HEK293T (cell line): ENCODE measurements at regions not wholly inside any gene's neighbourhood (a gene's known extent, or its start where the extent isn't known, plus 50 kb on each side); places are given as distances from the start of the nearest gene placed in this dataset.

Experiments used
- CTCF ChIA-PET: fragments of 350-600 bp; formaldehyde crosslinking; extraction: SDS; loops from one replicate; lab custom pipeline; 2021; ENCODE audit warnings: antibody characterized with exemption, inconsistent platforms; lab: Yijun Ruan, JAX
- POLR2A ChIA-PET: fragments of 350-600 bp; formaldehyde crosslinking; extraction: SDS; loops from one replicate; lab custom pipeline; 2020; ENCODE audit warnings: antibody characterized with exemption, inconsistent platforms; lab: Yijun Ruan, JAX
- DNase-seq: peaks from one replicate; pipeline ENCODE4 v3.0.0; 2012; ENCODE audit warnings: mixed read lengths; ENCODE audit errors: extremely low spot score
- ARNT ChIP-seq: fragments of 450-650 bp; IDR thresholded peaks from 2 replicates; pipeline ENCODE4 v1.6.1; 2017; ENCODE audit warnings: mild to moderate bottlenecking
- BHLHE40 ChIP-seq: fragments of 450-650 bp; IDR thresholded peaks from 2 replicates; pipeline ENCODE4 v1.6.1; 2016; ENCODE audit warnings: mild to moderate bottlenecking, moderate library complexity, borderline replicate concordance
- CTBP1 ChIP-seq: fragments of 450-650 bp; IDR thresholded peaks from 2 replicates; pipeline ENCODE4 v1.6.1; 2016; ENCODE audit warnings: borderline replicate concordance
- ELF4 ChIP-seq: fragments of 450-650 bp; IDR thresholded peaks from 2 replicates; pipeline ENCODE4 v1.6.1; 2017; ENCODE audit warnings: antibody characterized with exemption
- FOXA1 ChIP-seq: fragments of 450-650 bp; IDR thresholded peaks from 2 replicates; pipeline ENCODE4 v1.6.1; 2016; ENCODE audit warnings: mild to moderate bottlenecking
- FOXK2 ChIP-seq: fragments of 450-650 bp; IDR thresholded peaks from 2 replicates; pipeline ENCODE4 v1.6.1; 2016; ENCODE audit warnings: mild to moderate bottlenecking
- FOXM1 ChIP-seq: fragments of 450-650 bp; IDR thresholded peaks from 2 replicates; pipeline ENCODE4 v1.6.1; 2017; ENCODE audit warnings: mild to moderate bottlenecking, borderline replicate concordance
- HDGF ChIP-seq: fragments of 450-650 bp; IDR thresholded peaks from 2 replicates; pipeline ENCODE4 v1.6.1; 2017; ENCODE audit warnings: antibody characterized with exemption, borderline replicate concordance
- L3MBTL2 ChIP-seq: fragments of 450-650 bp; conservative IDR thresholded peaks from 2 replicates; pipeline ENCODE4 v1.6.1; 2016; ENCODE audit warnings: mild to moderate bottlenecking
- LEF1 ChIP-seq: fragments of 450-650 bp; IDR thresholded peaks from 2 replicates; pipeline ENCODE4 v1.6.1; 2017; ENCODE audit warnings: mild to moderate bottlenecking, borderline replicate concordance
- NFRKB ChIP-seq: fragments of 450-650 bp; IDR thresholded peaks from 2 replicates; pipeline ENCODE4 v1.6.1; 2016; ENCODE audit warnings: mild to moderate bottlenecking, moderate library complexity
- SP1 ChIP-seq: fragments of 450-650 bp; IDR thresholded peaks from 2 replicates; pipeline ENCODE4 v1.6.1; 2017
- SUZ12 ChIP-seq: fragments of 450-650 bp; IDR thresholded peaks from 2 replicates; pipeline ENCODE4 v1.6.1; 2016; ENCODE audit warnings: mild to moderate bottlenecking
- TARDBP ChIP-seq: fragments of 450-650 bp; IDR thresholded peaks from 2 replicates; pipeline ENCODE4 v1.6.1; 2016
- ZNF384 ChIP-seq: fragments of 450-650 bp; IDR thresholded peaks from 2 replicates; pipeline ENCODE4 v1.6.1; 2016
- TF ChIP-seq, protein P1 (sequence below): fragments of 450-650 bp; IDR thresholded peaks from 2 replicates; pipeline ENCODE4 v1.6.1; 2016

DNA sequence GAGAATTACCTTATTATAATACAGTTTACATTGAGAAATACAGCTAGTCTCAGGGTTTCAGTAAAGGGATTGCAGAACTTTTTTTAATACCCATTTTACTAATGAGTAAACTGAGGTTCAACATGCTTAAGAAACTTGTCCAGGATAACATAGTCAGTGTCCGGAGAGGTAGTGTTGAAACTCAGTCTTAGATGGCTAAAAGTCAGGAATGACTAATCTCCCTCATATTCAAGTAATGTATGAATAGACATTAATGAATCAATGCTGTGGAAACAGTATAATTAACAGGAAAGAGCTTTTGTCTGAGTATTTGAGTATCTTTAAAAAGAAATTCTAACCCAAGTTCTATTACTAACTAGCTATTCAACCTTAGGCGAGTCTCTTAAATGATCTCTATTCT, 397.6 kb downstream of the PLA2G4A start:
- ChIA-PET POLR2A (no interaction called here), CTCF (no interaction called here)
- no peak for TF ChIP-seq FOXM1
- TF ChIP-seq FOXA1: no peak
- no peak for TF ChIP-seq TARDBP
- TF ChIP-seq FOXK2: no peak
- no peak for DNase-seq

DNA sequence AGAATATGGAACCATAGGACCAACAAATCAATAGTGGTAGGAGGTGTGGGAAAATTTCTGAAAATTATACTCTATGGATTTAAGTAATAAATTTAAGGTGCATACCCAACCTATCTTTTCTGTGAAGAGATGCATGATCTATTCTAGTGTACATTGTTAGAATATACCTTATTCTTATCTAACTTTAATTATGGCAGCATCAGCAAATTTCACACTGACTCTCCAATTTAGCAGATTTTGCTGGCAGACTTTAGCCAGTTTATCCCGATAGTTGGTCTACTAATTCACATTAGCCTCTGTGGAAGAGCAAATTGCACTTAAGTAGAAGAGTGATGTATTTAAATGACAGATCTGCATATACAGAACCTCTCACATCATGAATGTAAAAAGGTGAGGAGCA, 400.0 kb downstream of the PLA2G4A start:
- ChIA-PET POLR2A (no interaction called here), CTCF (no interaction called here)
- no peak for DNase-seq
- no peak for TF ChIP-seq NFRKB
- no peak for TF ChIP-seq BHLHE40
- no peak for TF ChIP-seq FOXM1
- no peak for TF ChIP-seq SUZ12
- TF ChIP-seq ELF4: no peak
- no peak for TF ChIP-seq L3MBTL2
- no peak for TF ChIP-seq CTBP1
- TF ChIP-seq SP1: no peak
- no peak for TF ChIP-seq LEF1
- TF ChIP-seq HDGF: no peak
- TF ChIP-seq ARNT: no peak
- TF ChIP-seq FOXA1: no peak

DNA sequence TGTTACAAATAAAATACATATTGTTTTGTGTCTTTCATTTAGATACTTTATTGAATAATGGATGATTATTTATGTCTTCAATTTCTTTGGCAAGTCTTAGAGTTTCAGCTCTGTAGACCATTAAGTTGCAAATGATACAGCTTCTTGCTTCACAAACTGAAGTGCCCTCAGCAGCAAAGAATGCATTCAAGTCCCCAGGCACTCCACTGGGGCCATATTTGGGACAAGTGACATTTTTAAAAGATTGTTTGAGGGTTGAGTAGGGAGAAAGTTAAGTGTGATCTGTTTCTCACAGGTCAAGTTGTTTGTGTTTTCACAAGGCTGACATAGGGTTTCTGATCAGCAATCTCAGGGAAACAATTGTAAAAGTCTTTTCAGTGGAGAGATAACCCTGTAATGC, 400.7 kb downstream of the PLA2G4A start:
- POLR2A ChIA-PET: no interaction called here
- CTCF ChIA-PET: no interaction called here
- DNase-seq: no peak
- no peak for TF ChIP-seq LEF1
- no peak for TF ChIP-seq ELF4
- no peak for TF ChIP-seq ARNT
- TF ChIP-seq SUZ12: no peak
- no peak for TF ChIP-seq ZNF384
- no peak for TF ChIP-seq SP1
- TF ChIP-seq FOXK2: no peak
- no peak for TF ChIP-seq NFRKB
- no peak for TF ChIP-seq FOXM1
- TF ChIP-seq CTBP1: no peak
- TF ChIP-seq BHLHE40: no peak
- no peak for TF ChIP-seq TARDBP
- TF ChIP-seq FOXA1: no peak
- TF ChIP-seq HDGF: no peak
- TF ChIP-seq, protein P1, sequence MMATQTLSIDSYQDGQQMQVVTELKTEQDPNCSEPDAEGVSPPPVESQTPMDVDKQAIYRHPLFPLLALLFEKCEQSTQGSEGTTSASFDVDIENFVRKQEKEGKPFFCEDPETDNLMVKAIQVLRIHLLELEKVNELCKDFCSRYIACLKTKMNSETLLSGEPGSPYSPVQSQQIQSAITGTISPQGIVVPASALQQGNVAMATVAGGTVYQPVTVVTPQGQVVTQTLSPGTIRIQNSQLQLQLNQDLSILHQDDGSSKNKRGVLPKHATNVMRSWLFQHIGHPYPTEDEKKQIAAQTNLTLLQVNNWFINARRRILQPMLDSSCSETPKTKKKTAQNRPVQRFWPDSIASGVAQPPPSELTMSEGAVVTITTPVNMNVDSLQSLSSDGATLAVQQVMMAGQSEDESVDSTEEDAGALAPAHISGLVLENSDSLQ: no peak

DNA sequence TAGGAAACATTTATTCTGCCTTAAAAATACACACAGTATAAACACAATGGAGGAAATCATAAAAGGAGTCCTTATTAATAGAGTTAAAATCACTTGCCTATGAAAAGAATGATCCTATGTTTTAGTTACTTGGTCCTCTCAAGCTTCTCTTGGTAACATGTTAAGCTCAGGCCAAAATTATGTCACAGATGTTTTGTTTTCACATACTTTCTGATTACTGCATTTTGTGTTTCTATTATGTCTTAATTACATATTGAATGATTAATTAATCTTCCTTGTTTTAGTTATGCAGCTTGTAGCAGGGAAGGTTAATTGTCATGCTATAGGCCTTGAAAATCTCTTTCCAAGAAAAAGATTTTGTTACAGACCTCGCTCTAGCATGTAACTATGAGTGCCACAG, 406.0 kb downstream of the PLA2G4A start:
- no peak for TF ChIP-seq LEF1
- ChIA-PET POLR2A (no interaction called here), CTCF (no interaction called here)
- DNase-seq: no peak

DNA sequence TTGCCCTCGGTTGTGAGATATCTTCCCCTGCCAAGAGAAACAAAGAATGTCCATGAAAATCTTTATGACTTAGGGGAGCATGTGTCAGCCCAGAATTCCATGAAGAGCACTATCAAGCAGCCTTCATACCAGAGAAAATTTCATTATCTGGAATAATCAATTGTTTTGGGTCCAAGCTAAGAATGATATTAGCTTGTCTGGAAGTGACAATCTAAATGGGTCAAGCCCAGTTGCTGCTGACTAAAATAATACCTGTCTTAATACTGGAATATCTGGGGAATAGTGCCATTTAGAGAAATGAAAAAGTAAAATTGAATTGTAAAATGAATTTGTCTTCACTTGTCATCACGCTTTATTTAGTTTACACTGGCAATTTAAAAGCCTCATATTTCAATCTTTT, 407.4 kb downstream of the PLA2G4A start:
- no peak for DNase-seq
- ChIA-PET POLR2A (no interaction called here), CTCF (no interaction called here)
- TF ChIP-seq ELF4: no peak
- no peak for TF ChIP-seq FOXK2
- TF ChIP-seq TARDBP: no peak
- no peak for TF ChIP-seq ZNF384
- no peak for TF ChIP-seq ARNT
- no peak for TF ChIP-seq CTBP1
- TF ChIP-seq L3MBTL2: no peak
- TF ChIP-seq SP1: no peak
- TF ChIP-seq LEF1: no peak
- no peak for TF ChIP-seq FOXM1
- no peak for TF ChIP-seq FOXA1
- no peak for TF ChIP-seq HDGF
- TF ChIP-seq, protein P1: no peak
- TF ChIP-seq NFRKB: no peak
- no peak for TF ChIP-seq BHLHE40
- no peak for TF ChIP-seq SUZ12

DNA sequence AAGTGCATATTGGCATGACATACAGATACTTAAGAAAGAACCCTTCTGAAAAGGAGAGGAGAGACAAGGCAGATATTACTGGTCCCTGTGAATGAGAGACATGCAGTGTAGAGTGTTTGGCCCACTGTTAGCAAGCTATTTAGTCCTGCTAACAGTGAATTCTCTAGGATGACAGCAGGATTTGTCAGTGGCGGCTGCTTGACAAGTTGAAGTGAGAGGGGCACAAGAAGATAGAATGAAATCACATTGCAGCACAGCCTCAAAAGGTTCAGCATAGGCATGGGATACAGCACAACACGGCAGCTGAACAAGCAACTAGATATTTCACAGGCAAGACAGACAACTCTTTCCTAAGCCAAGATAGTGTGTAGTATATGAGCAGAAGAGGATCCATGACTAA, 407.9 kb downstream of the PLA2G4A start:
- ChIA-PET CTCF (no interaction called here), POLR2A (no interaction called here)
- DNase-seq: no peak
- TF ChIP-seq LEF1 (no peak), SUZ12 (no peak), SP1 (no peak), ELF4 (no peak), CTBP1 (no peak), L3MBTL2 (no peak), FOXA1 (no peak), BHLHE40 (no peak), TARDBP (no peak)

DNA sequence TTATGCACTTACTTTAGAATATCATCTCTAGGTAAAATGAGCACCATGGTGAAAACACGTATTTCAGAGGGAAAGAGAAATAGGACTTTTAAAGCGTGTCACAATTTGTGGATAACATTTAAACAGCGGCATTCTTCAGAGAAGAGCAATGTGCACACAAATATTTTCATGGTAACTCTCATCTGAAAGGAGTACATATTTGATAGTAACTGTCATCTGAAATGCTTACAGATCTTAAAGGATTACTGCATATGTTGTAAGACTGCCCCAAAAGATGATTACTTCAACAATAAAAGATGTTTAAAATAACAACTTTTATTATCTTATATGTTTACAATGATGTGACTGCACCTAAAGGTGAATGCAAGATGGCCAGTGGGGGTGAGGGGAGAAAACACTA, 408.8 kb downstream of the PLA2G4A start:
- POLR2A ChIA-PET: no interaction called here

More for the DNA sequence above, 408.8 kb downstream of the PLA2G4A start:
- no peak for TF ChIP-seq L3MBTL2
- TF ChIP-seq LEF1: no peak
- TF ChIP-seq ARNT: no peak
- no peak for TF ChIP-seq SUZ12
- TF ChIP-seq NFRKB: no peak
- TF ChIP-seq CTBP1: no peak
- no peak for TF ChIP-seq FOXM1
- no peak for TF ChIP-seq SP1
- TF ChIP-seq, protein P1: no peak
- TF ChIP-seq HDGF: no peak
- no peak for TF ChIP-seq ELF4
- TF ChIP-seq TARDBP: no peak
- TF ChIP-seq BHLHE40: no peak
- TF ChIP-seq FOXA1: no peak
- TF ChIP-seq FOXK2: no peak
- no peak for TF ChIP-seq ZNF384
- no peak for DNase-seq
- CTCF ChIA-PET: no interaction called here
